Esophagus squamous epithelium (tissue), 5 donors: ENCODE measurements at regions not wholly inside any gene's neighbourhood (a gene's known extent, or its start where the extent isn't known, plus 50 kb on each side); places are given as distances from the start of the nearest gene placed in this dataset.

ENCODE experiments used
- DNase-seq: peaks from one replicate; lab custom pipeline; 2025; lab: John Stamatoyannopoulos, UW
- H3K27ac ChIP-seq, 4 donors: fragments of 200-600 bp; sonication (generic); one replicate each; pipeline ENCODE4 v1.5.1; 2016 to 2019; ENCODE audit warnings: mild to moderate bottlenecking in 1 of 4
- H3K27me3 ChIP-seq, 4 donors: fragments of 200-600 bp; sonication (generic); 1 replicate in 3 of 4; 2 replicates in 1 of 4; pipeline versions ENCODE4 v1.5.1 to v1.6.0; 2017 to 2021; ENCODE audit warnings: antibody characterized with exemption in 1 of 4
- H3K36me3 ChIP-seq, 3 donors: fragments of 200-600 bp; sonication (generic); one replicate each; pipeline ENCODE4 v1.5.1; 2016 to 2019
- H3K4me1 ChIP-seq, 3 donors: fragments of 200-600 bp; sonication (generic); one replicate each; pipeline ENCODE4 v1.5.1; 2017 to 2019
- H3K4me3 ChIP-seq, 4 donors: fragments of 200-600 bp; sonication (generic); 1 replicate in 3 of 4; 2 replicates in 1 of 4; pipeline ENCODE4 v1.5.1; 2016 to 2019; ENCODE audit warnings: mild to moderate bottlenecking in 2 of 4, moderate library complexity in 1 of 4
- H3K9me3 ChIP-seq, 3 donors: fragments of 200-600 bp; sonication (generic); one replicate each; pipeline ENCODE4 v1.5.1; 2016 to 2019
- CTCF ChIP-seq, 6 experiments: fragments of 450-650 bp in 4 of 6; fragments of 200-600 bp in 2 of 6; sonication (generic) in 2 of 6; IDR thresholded peaks; one replicate each; pipeline ENCODE4 v1.5.1; 2016 to 2019; ENCODE audit warnings: antibody characterized with exemption in 6 of 6, mild to moderate bottlenecking in 4 of 6, moderate library complexity in 4 of 6
- POLR2A ChIP-seq, 4 donors: fragments of 450-650 bp; IDR thresholded peaks; one replicate each; pipeline ENCODE4 v1.6.1; 2017; ENCODE audit warnings: antibody characterized with exemption in 4 of 4, mild to moderate bottlenecking in 4 of 4, moderate library complexity in 3 of 4
- WGBS, 2 donors: methylation state at CpG; one replicate each; pipeline ENCODE4 v1.1.5; 2018; 5-methylcytosine and 5-hydroxymethylcytosine counted together
- intact Hi-C: fragments of 100-400 bp; cut with DNase I; formaldehyde crosslinking; loops from one replicate; pipeline ENCODE4 v1.15.0; 2022
- donor health status: DM: yes; HTN: yes; CAD: no.

- TF ChIP-seq POLR2A (IDR thresholded peaks at IDR 0.05) (no peak), CTCF (IDR thresholded peaks at IDR 0.05) (no peak)
- Histone ChIP-seq H3K27me3 (no peaks in the 10 kb centered on the region), H3K36me3 (no peaks in the 10 kb centered on the region), H3K4me1 (peaks cover 1 to 37% (median 9%) of the 10 kb centered on the region in 3 donors), H3K9me3 (no peaks in the 10 kb centered on the region), H3K4me3 (no peak overlapping the region), H3K27ac (no peak overlapping the region)
- DNase-seq, result no peak
- intact Hi-C loops, result loop anchor here (5.0 to 10.0 kb wide), 2 partner anchors 85 to 848 kb away; no protein-coding TSS in a partner anchor
- WGBS, 2 donors, result 75 to 85% methylated on average over 4 to 5 of the region's 5 CpGs
These were observed 79.0 kb upstream of the ZBED5 start for GRCh38 chr11:10936626-10937384.

- DNase-seq, result no peak
- Histone ChIP-seq H3K4me3 (no peak overlapping the region), H3K9me3 (no peaks in the 10 kb centered on the region), H3K4me1 (peaks cover 8 to 42% (median 11%) of the 10 kb centered on the region in 3 donors), H3K27ac (no peak overlapping the region), H3K27me3 (no peaks in the 10 kb centered on the region), H3K36me3 (no peaks in the 10 kb centered on the region)
- TF ChIP-seq POLR2A (IDR thresholded peaks at IDR 0.05), result no peak
- TF ChIP-seq CTCF (IDR thresholded peaks at IDR 0.05), result no peak
- intact Hi-C loops, result loop anchor here (5.0 to 10.0 kb wide), 2 partner anchors 87 to 850 kb away; no protein-coding TSS in a partner anchor
- 84 to 97% methylated on average over 6 of the region's 7 CpGs for WGBS, 2 donors
These were observed 77.2 kb upstream of the ZBED5 start for GRCh38 chr11:10935015-10935559.

GRCh38 chr11:10934293-10934860 is 76.5 kb upstream of the ZBED5 start:
- TF ChIP-seq CTCF (IDR thresholded peaks at IDR 0.05), result no peak
- TF ChIP-seq POLR2A (IDR thresholded peaks at IDR 0.05), result no peak
- Histone ChIP-seq H3K36me3 (no peaks in the 10 kb centered on the region), H3K4me1 (peaks cover 8 to 49% (median 11%) of the 10 kb centered on the region in 3 donors), H3K27ac (peak overlapping the region; percentile 68 to 87 (median 87)), H3K4me3 (peak overlapping the region; percentile 27 to 64 (median 46)), H3K9me3 (no peaks in the 10 kb centered on the region), H3K27me3 (no peaks in the 10 kb centered on the region)
- WGBS, 2 donors, result 1 to 9% methylated on average over 7 to 9 of the region's 9 CpGs
- intact Hi-C loops, result loop anchor here (10.0 kb wide), 1 partner anchor 850 kb away; no protein-coding TSS in a partner anchor
- no peak for DNase-seq

- Histone ChIP-seq H3K4me1 (peaks cover 8 to 49% (median 11%) of the 10 kb centered on the region in 3 donors), H3K36me3 (no peaks in the 10 kb centered on the region), H3K9me3 (no peaks in the 10 kb centered on the region), H3K4me3 (peak overlapping the region; percentile 27 to 64 (median 46)), H3K27ac (peak overlapping the region; percentile 68 to 87 (median 87)), H3K27me3 (no peaks in the 10 kb centered on the region)
- 6% methylated on average over 15 to 20 of the region's 20 CpGs for WGBS, 2 donors
- peak; percentile 60 for DNase-seq
- intact Hi-C loops, result loop anchor here (10.0 kb wide), 1 partner anchor 851 kb away; no protein-coding TSS in a partner anchor
- TF ChIP-seq CTCF (IDR thresholded peaks at IDR 0.05) (peak; percentile 90 to 98 (median 98)), POLR2A (IDR thresholded peaks at IDR 0.05) (peak in 1 of 4 donors; percentile 14)
These were observed 75.8 kb upstream of the ZBED5 start for GRCh38 chr11:10933455-10934292.
